ENCODE measurements at regions not wholly inside any gene's neighbourhood (a gene's known extent, or its start where the extent isn't known, plus 50 kb on each side); places are given as distances from the start of the nearest gene placed in this dataset.
A peak's percentile ranks its signal among the peaks of the same experiment; 100 is the strongest.

- DNase-seq, result no peak
- Histone ChIP-seq H4K20me1 (ENCODE audit: insufficient read depth) (no peaks in the 10 kb centered on the region), H2AFZ (ENCODE audit: low read depth) (no peak overlapping the region), H3K79me2 (ENCODE audit: insufficient read depth) (peaks cover 7% of the 10 kb centered on the region; the same call in 1 of the 2 replicates), H3K9ac (no peak overlapping the region), H3K9me2 (no peaks in the 10 kb centered on the region), H3K27ac (ENCODE audit: low read depth in 2 of 2, low read length in 1 of 2) (peak overlapping the region; percentile 91 to 96; a peak in 3 of 4 replicates), H3K36me3 (replicated peaks in 1 of 2; ENCODE audit: control insufficient read depth in 1 of 2, insufficient read depth in 2 of 2, low read length in 1 of 2) (peaks cover 10 to 22% of the 10 kb centered on the region in 2 experiments), H3K4me3 (ENCODE audit: low read depth in 2 of 2, low read length in 1 of 2) (no peak overlapping the region), H3K27me3 (ENCODE audit: insufficient read depth) (no peaks in the 10 kb centered on the region), H3K4me2 (no peak overlapping the region), H3K9me3 (no peaks in the 10 kb centered on the region), H3F3A (replicated peaks; ENCODE audit: insufficient read depth) (peaks cover 43% of the 10 kb centered on the region), H3K4me1 (ENCODE audit: control insufficient read depth in 1 of 2, insufficient read depth in 2 of 2, low read depth in 1 of 2, low read length in 1 of 2) (peaks cover 9 to 11% of the 10 kb centered on the region in 2 experiments; a peak in 3 of 4 replicates)
- TF ChIP-seq POLR2AphosphoS5 (IDR thresholded peaks at IDR 0.05; ENCODE audit: low read depth, low read length), result no peak
- TF ChIP-seq ZBTB33 (IDR thresholded peaks at IDR 0.05; ENCODE audit: borderline replicate concordance, low read depth), result no peak
- TF ChIP-seq NRF1 (IDR thresholded peaks at IDR 0.05; ENCODE audit: low read depth, low read length), result no peak
- no peak for TF ChIP-seq GABPA (IDR thresholded peaks at IDR 0.05; ENCODE audit: low read depth)
- TF ChIP-seq CHD2 (IDR thresholded peaks at IDR 0.05; ENCODE audit: low read length, partially characterized antibody), result no peak
- no peak for TF ChIP-seq TCF12 (IDR thresholded peaks at IDR 0.05)
- no peak for TF ChIP-seq YY1 (IDR thresholded peaks at IDR 0.05; ENCODE audit: low read depth)
- no peak for TF ChIP-seq EZH2phosphoT487 (IDR thresholded peaks at IDR 0.05; ENCODE audit: borderline replicate concordance, low read depth)
- no peak for TF ChIP-seq EP300 (IDR thresholded peaks at IDR 0.05; ENCODE audit: borderline replicate concordance in 1 of 2, low read depth in 1 of 2, low read length in 1 of 2)
- TF ChIP-seq FOSL2 (IDR thresholded peaks at IDR 0.05; ENCODE audit: borderline replicate concordance, low read depth), result no peak
- TF ChIP-seq JUND (IDR thresholded peaks at IDR 0.05), result no peak
- CTCF ChIA-PET, result no interaction called here
- POLR2A ChIA-PET, result interaction anchor here (2.7 to 7.3 kb wide), 4 partner anchors 10 to 1103 kb away, joined by 8 to 158 read pairs (median 16); a partner anchor contains a TSS
- WGBS (ENCODE audit: low lambda C conversion rate), result 94% methylated on average over 3 of the region's 3 CpGs
These were observed 112.3 kb upstream of the PRSS16 start for GRCh38 chr6:27135087-27135657.

GRCh38 chr6:27136077-27136644, 111.3 kb upstream of the PRSS16 start:
- Histone ChIP-seq H3F3A (replicated peaks; ENCODE audit: insufficient read depth) (peaks cover 39% of the 10 kb centered on the region), H3K27ac (ENCODE audit: low read depth in 2 of 2, low read length in 1 of 2) (peak overlapping the region in 1 of 2 experiments; percentile 98; a peak in 2 of 4 replicates), H3K9me2 (no peaks in the 10 kb centered on the region), H3K36me3 (replicated peaks in 1 of 2; ENCODE audit: control insufficient read depth in 1 of 2, insufficient read depth in 2 of 2, low read length in 1 of 2) (peaks cover 10 to 22% of the 10 kb centered on the region in 2 experiments), H3K4me3 (ENCODE audit: low read depth in 2 of 2, low read length in 1 of 2) (no peak overlapping the region), H4K20me1 (ENCODE audit: insufficient read depth) (no peaks in the 10 kb centered on the region), H3K9me3 (no peaks in the 10 kb centered on the region), H3K4me1 (ENCODE audit: control insufficient read depth in 1 of 2, insufficient read depth in 2 of 2, low read depth in 1 of 2, low read length in 1 of 2) (peaks cover 5 to 9% of the 10 kb centered on the region in 2 experiments; a peak in 3 of 4 replicates), H3K9ac (no peak overlapping the region), H3K4me2 (no peak overlapping the region), H3K27me3 (ENCODE audit: insufficient read depth) (no peaks in the 10 kb centered on the region), H2AFZ (ENCODE audit: low read depth) (no peak overlapping the region), H3K79me2 (ENCODE audit: insufficient read depth) (peaks cover 17% of the 10 kb centered on the region; the same call in 1 of the 2 replicates)
- no peak for DNase-seq
- TF ChIP-seq PBX3 (IDR thresholded peaks at IDR 0.05) (no peak), POLR2AphosphoS5 (IDR thresholded peaks at IDR 0.05; ENCODE audit: low read depth, low read length) (no peak), TEAD4 (IDR thresholded peaks at IDR 0.05; ENCODE audit: borderline replicate concordance, insufficient read depth) (no peak), ELF1 (IDR thresholded peaks at IDR 0.05) (no peak), FOXJ3 (CRISPR knock-in tag; IDR thresholded peaks at IDR 0.05) (no peak), USF2 (IDR thresholded peaks at IDR 0.05; ENCODE audit: borderline replicate concordance, low read depth, low read length) (no peak), CHD2 (IDR thresholded peaks at IDR 0.05; ENCODE audit: low read length, partially characterized antibody) (no peak), NRF1 (IDR thresholded peaks at IDR 0.05; ENCODE audit: low read depth, low read length) (no peak), USF1 (IDR thresholded peaks at IDR 0.05; ENCODE audit: borderline replicate concordance, low read depth) (no peak), SMC3 (IDR thresholded peaks at IDR 0.05; ENCODE audit: low read depth, low read length) (no peak)
- POLR2A ChIA-PET, result no interaction called here
- 96% methylated on average over 6 of the region's 6 CpGs for WGBS (ENCODE audit: low lambda C conversion rate)
- CTCF ChIA-PET, result no interaction called here
